IMR-90 (cell line): ENCODE measurements at regions not wholly inside any gene's neighbourhood (a gene's known extent, or its start where the extent isn't known, plus 50 kb on each side); places are given as distances from the start of the nearest gene placed in this dataset.

Source experiments
- ATAC-seq: fragments of 200-7000 bp; cut with Tn5 transposase; 2 replicates; pipeline ENCODE4 v1.9.1; 2020; ENCODE audit warnings: low read depth, mild to moderate bottlenecking, moderate library complexity
- BruUV-seq: library from RNA; stranded (reverse); fragments of 400-500 nt; replicated peaks from 2 replicates; lab custom pipeline; 2021; lab: Mats Ljungman, UMichigan
- CTCF ChIA-PET: fragments of 300-600 bp; formaldehyde crosslinking; extraction: SDS; loops from one replicate; lab custom pipeline; 2021; ENCODE audit warnings: antibody characterized with exemption; lab: Yijun Ruan, JAX
- POLR2A ChIA-PET: fragments of 300-600 bp; sonication (Branson Sonifier 250); formaldehyde crosslinking; loops from one replicate; lab custom pipeline; 2022; ENCODE audit warnings: antibody characterized with exemption; ENCODE audit not compliant: unreplicated experiment; lab: Charles Lee
- DNase-seq: peaks from one replicate; pipeline ENCODE4 v3.0.0; 2013
- H2AFZ ChIP-seq: replicated peaks from 2 replicates; pipeline ENCODE3; 2013; ENCODE audit warnings: low read length, mild to moderate bottlenecking; ENCODE audit not compliant: poor library complexity
- H2AK5ac ChIP-seq: 2 replicates; pipeline ENCODE4 v1.6.1; 2013; ENCODE audit warnings: low read depth, low read length, inconsistent platforms
- H2AK9ac ChIP-seq: replicated peaks from 2 replicates; pipeline ENCODE3; 2013; ENCODE audit warnings: mild to moderate bottlenecking, low read depth, low read length, moderate library complexity; ENCODE audit not compliant: poor library complexity
- H2BK120ac ChIP-seq: 2 replicates; pipeline ENCODE4 v1.6.1; 2013; ENCODE audit warnings: low read depth, low read length, inconsistent platforms
- H2BK15ac ChIP-seq: 3 replicates; pipeline ENCODE4 v1.6.1; 2013; ENCODE audit warnings: low read depth, low read length, inconsistent platforms
- H2BK20ac ChIP-seq: 2 replicates; pipeline ENCODE4 v1.6.1; 2013; ENCODE audit warnings: low read depth, mild to moderate bottlenecking, inconsistent platforms, low read length, moderate library complexity
- H2BK5ac ChIP-seq: 2 replicates; pipeline ENCODE4 v1.6.1; 2013; ENCODE audit warnings: mild to moderate bottlenecking, low read depth, low read length, inconsistent platforms; ENCODE audit not compliant: poor library complexity, severe bottlenecking
- H3K14ac ChIP-seq: replicated peaks from 2 replicates; pipeline ENCODE4 v1.6.1; 2013; ENCODE audit warnings: low read depth, low read length, inconsistent platforms
- H3K18ac ChIP-seq: 2 replicates; pipeline ENCODE4 v1.6.1; 2013; ENCODE audit warnings: low read depth, low read length, control low read depth
- H3K23ac ChIP-seq: 2 replicates; pipeline ENCODE4 v1.6.1; 2013; ENCODE audit warnings: low read depth, low read length, inconsistent platforms
- H3K27ac ChIP-seq: 2 replicates; pipeline ENCODE4 v1.5.1; 2013; ENCODE audit warnings: mild to moderate bottlenecking, control low read depth, low read length; ENCODE audit not compliant: insufficient read depth
- H3K27me3 ChIP-seq: 2 replicates; pipeline ENCODE4 v1.6.1; 2013; ENCODE audit warnings: low read length; ENCODE audit not compliant: control insufficient read depth, insufficient read depth
- H3K36me3 ChIP-seq: 2 replicates; pipeline ENCODE4 v1.6.1; 2013; ENCODE audit warnings: low read length, mixed read lengths; ENCODE audit not compliant: control insufficient read depth, insufficient read depth
- H3K4ac ChIP-seq: 2 replicates; pipeline ENCODE4 v1.6.1; 2013; ENCODE audit warnings: low read depth, low read length, inconsistent platforms
- H3K4me1 ChIP-seq: 2 replicates; pipeline ENCODE4 v1.6.1; 2013; ENCODE audit warnings: low read length, mixed read lengths; ENCODE audit not compliant: control insufficient read depth, insufficient read depth
- H3K4me2 ChIP-seq: 2 replicates; pipeline ENCODE4 v1.6.1; 2013; ENCODE audit warnings: low read depth, mild to moderate bottlenecking, control low read depth, low read length, moderate library complexity
- H3K4me3 ChIP-seq: 2 replicates; pipeline ENCODE4 v1.5.1; 2013; ENCODE audit warnings: low read depth, mild to moderate bottlenecking, control low read depth, low read length, moderate library complexity; ENCODE audit not compliant: insufficient read depth
- H3K56ac ChIP-seq: 2 replicates; pipeline ENCODE4 v1.6.1; 2013; ENCODE audit warnings: low read length, inconsistent platforms; ENCODE audit not compliant: insufficient read depth; ENCODE audit errors: extremely low read depth
- H3K79me1 ChIP-seq, 2 experiments: 2 replicates each; pipeline ENCODE4 v1.6.1; 2013; ENCODE audit warnings: low read length in 2 of 2, inconsistent platforms in 1 of 2, low read depth in 1 of 2
- H3K9ac ChIP-seq: 2 replicates; pipeline ENCODE4 v1.6.1; 2013; ENCODE audit warnings: low read depth, low read length, control low read depth
- H3K9me1 ChIP-seq: 2 replicates; pipeline ENCODE4 v1.6.1; 2013; ENCODE audit warnings: low read length, inconsistent platforms; ENCODE audit not compliant: insufficient read depth
- H3K9me3 ChIP-seq: 2 replicates; pipeline ENCODE4 v1.6.1; 2013; ENCODE audit warnings: low read length; ENCODE audit not compliant: control insufficient read depth, insufficient read depth
- H4K20me1 ChIP-seq: 2 replicates; pipeline ENCODE4 v1.6.1; 2013; ENCODE audit warnings: low read length, inconsistent platforms; ENCODE audit not compliant: insufficient read depth
- H4K5ac ChIP-seq: 2 replicates; pipeline ENCODE4 v1.6.1; 2013; ENCODE audit warnings: mild to moderate bottlenecking, low read depth, low read length, control low read depth
- H4K8ac ChIP-seq, 2 experiments: 2 replicates each; pipeline ENCODE4 v1.6.1; 2013; ENCODE audit warnings: low read depth in 2 of 2, low read length in 2 of 2, control low read depth in 1 of 2, inconsistent platforms in 1 of 2
- H4K91ac ChIP-seq: 2 replicates; pipeline ENCODE4 v1.6.1; 2013; ENCODE audit warnings: low read depth, low read length, inconsistent platforms; ENCODE audit not compliant: insufficient read depth
- BHLHE40 ChIP-seq: fragments of 150-350 bp; IDR thresholded peaks from 2 replicates; pipeline ENCODE4 v1.6.1; 2016; ENCODE audit warnings: mild to moderate bottlenecking, low read depth, low read length
- CTCF ChIP-seq: conservative IDR thresholded peaks from 2 replicates; pipeline ENCODE4 v1.5.1; 2012; ENCODE audit warnings: mild to moderate bottlenecking, low read depth, low read length, improper control_type of control experiment
- MAFK ChIP-seq: IDR thresholded peaks from 2 replicates; pipeline ENCODE4 v1.6.1; 2012; ENCODE audit warnings: low read depth, low read length, improper control_type of control experiment
- MXI1 ChIP-seq: IDR thresholded peaks from 2 replicates; pipeline ENCODE4 v1.6.1; 2012; ENCODE audit warnings: low read depth, mild to moderate bottlenecking, low read length, moderate library complexity, borderline replicate concordance
- RAD21 ChIP-seq: IDR thresholded peaks from 2 replicates; pipeline ENCODE4 v1.6.1; 2012; ENCODE audit warnings: low read length, improper control_type of control experiment
- WGBS, 2 experiments: methylation state at CpG; one replicate each; pipeline versions ENCODE4 v1.1.5 to v1.1.7; 2013; ENCODE audit warnings: missing lambda C conversion rate in 2 of 2; ENCODE audit not compliant: insufficient read length in 1 of 2; ENCODE audit errors: extremely low coverage in 2 of 2; 5-methylcytosine and 5-hydroxymethylcytosine counted together
- dilution Hi-C: fragments of 300-500 bp; cut with HindIII; formaldehyde crosslinking; loops from one replicate; pipeline ENCODE4 v1.14.3; 2018; ENCODE audit warnings: low sequenced_read_pairs; ENCODE audit not compliant: unreplicated experiment
- in situ Hi-C: fragments of 300-500 bp; cut with MboI; formaldehyde crosslinking; loops from 3 replicates; pipeline ENCODE4 v1.14.3; 2019; ENCODE audit warnings: low sequenced_read_pairs, inconsistent platforms, mixed read lengths
- intact Hi-C: fragments of 100-400 bp; cut with micrococcal nuclease; formaldehyde crosslinking; loops from 2 replicates; pipeline ENCODE4 v1.10.0; 2022

GRCh38 chr6:43847741-43848630 is 78.0 kb downstream of the VEGFA start:
- Histone ChIP-seq H2BK120ac (no peak overlapping the region), H3K14ac (no peak overlapping the region), H3K4ac (no peak overlapping the region; the same call in 1 of the 2 replicates), H4K8ac (no peak overlapping the region), H3K4me2 (no peak overlapping the region), H2BK20ac (peak overlapping the region; percentile 35), H2AK9ac (no peak overlapping the region), H2BK5ac (no peak overlapping the region), H3K36me3 (no peaks in the 10 kb centered on the region), H3K9me1 (peaks cover 12% of the 10 kb centered on the region; the same call in 1 of the 2 replicates), H3K4me1 (peaks cover 18% of the 10 kb centered on the region), H3K27ac (no peak overlapping the region), H2AFZ (no peak overlapping the region), H3K79me1 (no peaks in the 10 kb centered on the region), H3K4me3 (no peak overlapping the region), H4K91ac (no peak overlapping the region), H3K23ac (no peak overlapping the region), H2BK15ac (no peak overlapping the region), H2AK5ac (peak overlapping the region; percentile 9; the same call in 1 of the 2 replicates), H3K27me3 (peaks cover 28% of the 10 kb centered on the region), H3K18ac (no peak overlapping the region), H4K20me1 (no peaks in the 10 kb centered on the region), H3K56ac (no peak overlapping the region), H4K5ac (no peak overlapping the region), H3K9ac (no peak overlapping the region), H3K9me3 (no peaks in the 10 kb centered on the region)
- ATAC-seq (no peak), DNase-seq (peak; percentile 47)
- TF ChIP-seq MXI1: no peak
- TF ChIP-seq BHLHE40: no peak
- no peak for TF ChIP-seq CTCF
- no peak for TF ChIP-seq RAD21
- peak; percentile 53; the same call in 1 of the 2 replicates for TF ChIP-seq MAFK
- dilution Hi-C loops: no loop called here
- BruUV-seq: no TSS peak
- intact Hi-C loops: no loop called here
- in situ Hi-C loops: no loop called here
- CTCF ChIA-PET: no interaction called here
- WGBS, 2 experiments: 84 to 100% methylated on average over 1 to 4 of the region's 5 CpGs
- POLR2A ChIA-PET: no interaction called here
